ENCODE measurements at regions not wholly inside any gene's neighbourhood (a gene's known extent, or its start where the extent isn't known, plus 50 kb on each side); places are given as distances from the start of the nearest gene placed in this dataset.

GRCh38 chr7:156074982-156075615, 262.8 kb upstream of the SHH start:
- TF ChIP-seq, protein P1, sequence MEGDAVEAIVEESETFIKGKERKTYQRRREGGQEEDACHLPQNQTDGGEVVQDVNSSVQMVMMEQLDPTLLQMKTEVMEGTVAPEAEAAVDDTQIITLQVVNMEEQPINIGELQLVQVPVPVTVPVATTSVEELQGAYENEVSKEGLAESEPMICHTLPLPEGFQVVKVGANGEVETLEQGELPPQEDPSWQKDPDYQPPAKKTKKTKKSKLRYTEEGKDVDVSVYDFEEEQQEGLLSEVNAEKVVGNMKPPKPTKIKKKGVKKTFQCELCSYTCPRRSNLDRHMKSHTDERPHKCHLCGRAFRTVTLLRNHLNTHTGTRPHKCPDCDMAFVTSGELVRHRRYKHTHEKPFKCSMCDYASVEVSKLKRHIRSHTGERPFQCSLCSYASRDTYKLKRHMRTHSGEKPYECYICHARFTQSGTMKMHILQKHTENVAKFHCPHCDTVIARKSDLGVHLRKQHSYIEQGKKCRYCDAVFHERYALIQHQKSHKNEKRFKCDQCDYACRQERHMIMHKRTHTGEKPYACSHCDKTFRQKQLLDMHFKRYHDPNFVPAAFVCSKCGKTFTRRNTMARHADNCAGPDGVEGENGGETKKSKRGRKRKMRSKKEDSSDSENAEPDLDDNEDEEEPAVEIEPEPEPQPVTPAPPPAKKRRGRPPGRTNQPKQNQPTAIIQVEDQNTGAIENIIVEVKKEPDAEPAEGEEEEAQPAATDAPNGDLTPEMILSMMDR (IDR thresholded peaks at IDR 0.05), result no peak
- TF ChIP-seq POLR2AphosphoS5 (IDR thresholded peaks at IDR 0.05) (no peak), POLR2A (IDR thresholded peaks at IDR 0.05) (no peak)

Measured in suprapubic skin (tissue), 4 donors.